IMR-90 (cell line): ENCODE measurements at regions not wholly inside any gene's neighbourhood (a gene's known extent, or its start where the extent isn't known, plus 50 kb on each side); places are given as distances from the start of the nearest gene placed in this dataset.

Source experiments
- BHLHE40 ChIP-seq: fragments of 150-350 bp; IDR thresholded peaks from 2 replicates; pipeline ENCODE4 v1.6.1; 2016; ENCODE audit warnings: mild to moderate bottlenecking, low read depth, low read length
- CEBPB ChIP-seq: IDR thresholded peaks from 2 replicates; pipeline ENCODE4 v1.6.1; 2012; ENCODE audit warnings: low read depth, low read length, improper control_type of control experiment
- FOS ChIP-seq: fragments of 150-350 bp; IDR thresholded peaks from 2 replicates; pipeline ENCODE4 v1.6.1; 2016; ENCODE audit warnings: low read depth, low read length
- POLR2A ChIP-seq: IDR thresholded peaks from 2 replicates; pipeline ENCODE4 v1.6.1; 2012; ENCODE audit warnings: mild to moderate bottlenecking, low read depth, low read length
- RAD21 ChIP-seq: IDR thresholded peaks from 2 replicates; pipeline ENCODE4 v1.6.1; 2012; ENCODE audit warnings: low read length, improper control_type of control experiment
- RFX5 ChIP-seq: IDR thresholded peaks from 2 replicates; pipeline ENCODE4 v1.8.0; 2012; ENCODE audit warnings: low read depth, mild to moderate bottlenecking, low read length, moderate library complexity
- SMC3 ChIP-seq: fragments of 150-350 bp; IDR thresholded peaks from 2 replicates; pipeline ENCODE4 v1.6.1; 2016; ENCODE audit warnings: low read depth, mild to moderate bottlenecking, antibody characterized with exemption, low read length, moderate library complexity
- TF ChIP-seq, protein P1 (sequence below): conservative IDR thresholded peaks from 2 replicates; pipeline ENCODE4 v1.5.1; 2012; ENCODE audit warnings: mild to moderate bottlenecking, low read depth, low read length, improper control_type of control experiment

DNA sequence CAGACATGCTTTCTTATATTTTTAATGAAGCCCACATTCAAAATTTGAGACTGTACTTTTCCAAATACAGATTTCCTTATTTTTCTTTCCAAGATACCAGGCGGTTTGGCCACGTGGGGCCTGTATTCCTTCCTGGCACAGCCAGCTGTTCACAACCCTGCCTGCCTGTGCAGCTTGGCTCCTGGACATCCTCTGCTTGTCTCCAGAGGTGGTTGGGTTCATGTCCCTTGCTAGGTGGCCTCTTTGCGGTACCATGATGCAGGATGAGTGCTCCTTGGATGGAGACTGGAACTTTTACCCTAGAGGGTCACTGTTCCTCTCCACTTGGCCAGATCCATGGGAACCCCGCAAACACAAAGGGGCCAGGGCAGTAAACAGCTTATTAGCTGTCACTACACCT is 297.5 kb upstream of the MSX2 start:
- TF ChIP-seq, protein P1, sequence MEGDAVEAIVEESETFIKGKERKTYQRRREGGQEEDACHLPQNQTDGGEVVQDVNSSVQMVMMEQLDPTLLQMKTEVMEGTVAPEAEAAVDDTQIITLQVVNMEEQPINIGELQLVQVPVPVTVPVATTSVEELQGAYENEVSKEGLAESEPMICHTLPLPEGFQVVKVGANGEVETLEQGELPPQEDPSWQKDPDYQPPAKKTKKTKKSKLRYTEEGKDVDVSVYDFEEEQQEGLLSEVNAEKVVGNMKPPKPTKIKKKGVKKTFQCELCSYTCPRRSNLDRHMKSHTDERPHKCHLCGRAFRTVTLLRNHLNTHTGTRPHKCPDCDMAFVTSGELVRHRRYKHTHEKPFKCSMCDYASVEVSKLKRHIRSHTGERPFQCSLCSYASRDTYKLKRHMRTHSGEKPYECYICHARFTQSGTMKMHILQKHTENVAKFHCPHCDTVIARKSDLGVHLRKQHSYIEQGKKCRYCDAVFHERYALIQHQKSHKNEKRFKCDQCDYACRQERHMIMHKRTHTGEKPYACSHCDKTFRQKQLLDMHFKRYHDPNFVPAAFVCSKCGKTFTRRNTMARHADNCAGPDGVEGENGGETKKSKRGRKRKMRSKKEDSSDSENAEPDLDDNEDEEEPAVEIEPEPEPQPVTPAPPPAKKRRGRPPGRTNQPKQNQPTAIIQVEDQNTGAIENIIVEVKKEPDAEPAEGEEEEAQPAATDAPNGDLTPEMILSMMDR = no peak
- no peak for TF ChIP-seq FOS
- TF ChIP-seq RAD21 = no peak
- no peak for TF ChIP-seq RFX5
- TF ChIP-seq POLR2A = no peak
- TF ChIP-seq CEBPB = no peak
- no peak for TF ChIP-seq BHLHE40
- no peak for TF ChIP-seq SMC3
